ENCODE measurements at regions not wholly inside any gene's neighbourhood (a gene's known extent, or its start where the extent isn't known, plus 50 kb on each side); places are given as distances from the start of the nearest gene placed in this dataset.

DNA sequence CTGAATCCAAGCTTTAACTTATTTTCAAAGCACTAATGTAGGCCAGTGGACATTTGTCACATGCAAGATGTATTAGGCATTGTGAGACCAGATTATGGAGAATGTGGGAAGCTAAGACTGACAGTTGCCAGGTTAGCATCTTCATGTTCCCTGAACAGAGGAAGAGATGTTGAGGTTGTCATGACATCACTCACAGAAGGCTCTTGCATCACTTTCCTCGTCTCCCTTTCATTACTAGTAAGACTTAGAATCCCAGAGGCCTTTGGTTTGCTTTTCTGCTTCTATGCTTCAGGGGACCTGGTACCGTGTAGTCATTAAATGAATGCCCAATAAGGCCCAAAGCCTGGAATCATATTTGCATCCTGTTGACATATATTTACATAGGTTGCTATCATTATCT lies 76.4 kb upstream of the RPS23 start:
- FAIRE-seq (no peak), ATAC-seq (no peak), DNase-seq (ENCODE audit: low read depth in 1 of 2, low spot score in 1 of 2) (no peak)
- H3K9me3 ChIP-seq = no peaks in the 10 kb centered on the region
- ChIA-PET POLR2A (no interaction called here), CTCF (interaction anchor here (0.6 to 1.2 kb wide), 2 partner anchors 287 to 683 kb away, joined by 3 to 6 read pairs; no protein-coding TSS in a partner anchor)
- 80% methylated on average over 2 of the region's 2 CpGs for WGBS (ENCODE audit: missing lambda C conversion rate)
- no peak overlapping the region for H3K4me3 ChIP-seq
- H3K4me1 ChIP-seq = peaks cover 20% of the 10 kb centered on the region; the same call in 2 of the 3 replicates
- H3K4me2 ChIP-seq = no peak overlapping the region
- no peak overlapping the region for H3K27ac ChIP-seq
- TF ChIP-seq, protein P1, sequence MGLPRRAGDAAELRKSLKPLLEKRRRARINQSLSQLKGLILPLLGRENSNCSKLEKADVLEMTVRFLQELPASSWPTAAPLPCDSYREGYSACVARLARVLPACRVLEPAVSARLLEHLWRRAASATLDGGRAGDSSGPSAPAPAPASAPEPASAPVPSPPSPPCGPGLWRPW (IDR thresholded peaks at IDR 0.05) = no peak
- TF ChIP-seq, protein P2, sequence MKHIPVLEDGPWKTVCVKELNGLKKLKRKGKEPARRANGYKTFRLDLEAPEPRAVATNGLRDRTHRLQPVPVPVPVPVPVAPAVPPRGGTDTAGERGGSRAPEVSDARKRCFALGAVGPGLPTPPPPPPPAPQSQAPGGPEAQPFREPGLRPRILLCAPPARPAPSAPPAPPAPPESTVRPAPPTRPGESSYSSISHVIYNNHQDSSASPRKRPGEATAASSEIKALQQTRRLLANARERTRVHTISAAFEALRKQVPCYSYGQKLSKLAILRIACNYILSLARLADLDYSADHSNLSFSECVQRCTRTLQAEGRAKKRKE (CRISPR knock-in tag; IDR thresholded peaks at IDR 0.05; ENCODE audit: low read depth) = no peak
- TF ChIP-seq RFX5 (IDR thresholded peaks at IDR 0.05) (no peak), ZSCAN20 (CRISPR knock-in tag; IDR thresholded peaks at IDR 0.05) (no peak), FOXS1 (CRISPR knock-in tag; IDR thresholded peaks at IDR 0.05) (no peak), MAFK (IDR thresholded peaks at IDR 0.05; ENCODE audit: partially characterized antibody) (no peak), MYC (IDR thresholded peaks at IDR 0.05; ENCODE audit: borderline replicate concordance, low read length) (no peak), FOSL2 (IDR thresholded peaks at IDR 0.05) (no peak), FOSL2 (CRISPR knock-in tag; IDR thresholded peaks at IDR 0.05) (no peak), BHLHE40 (IDR thresholded peaks at IDR 0.05; ENCODE audit: low read depth, low read length) (no peak), CBX8 (IDR thresholded peaks at IDR 0.05) (no peak), POLR2AphosphoS2 (conservative IDR thresholded peaks at IDR 0.05; ENCODE audit: low read length) (no peak), RNF2 (IDR thresholded peaks at IDR 0.05; ENCODE audit: borderline replicate concordance, low read depth) (no peak), HOXB5 (CRISPR knock-in tag; IDR thresholded peaks at IDR 0.05) (no peak), PBX3 (IDR thresholded peaks at IDR 0.05) (no peak)
- TF ChIP-seq, protein P3, sequence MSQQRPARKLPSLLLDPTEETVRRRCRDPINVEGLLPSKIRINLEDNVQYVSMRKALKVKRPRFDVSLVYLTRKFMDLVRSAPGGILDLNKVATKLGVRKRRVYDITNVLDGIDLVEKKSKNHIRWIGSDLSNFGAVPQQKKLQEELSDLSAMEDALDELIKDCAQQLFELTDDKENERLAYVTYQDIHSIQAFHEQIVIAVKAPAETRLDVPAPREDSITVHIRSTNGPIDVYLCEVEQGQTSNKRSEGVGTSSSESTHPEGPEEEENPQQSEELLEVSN (IDR thresholded peaks at IDR 0.05; ENCODE audit: borderline replicate concordance, low read depth) = no peak
- TF ChIP-seq, protein P4, sequence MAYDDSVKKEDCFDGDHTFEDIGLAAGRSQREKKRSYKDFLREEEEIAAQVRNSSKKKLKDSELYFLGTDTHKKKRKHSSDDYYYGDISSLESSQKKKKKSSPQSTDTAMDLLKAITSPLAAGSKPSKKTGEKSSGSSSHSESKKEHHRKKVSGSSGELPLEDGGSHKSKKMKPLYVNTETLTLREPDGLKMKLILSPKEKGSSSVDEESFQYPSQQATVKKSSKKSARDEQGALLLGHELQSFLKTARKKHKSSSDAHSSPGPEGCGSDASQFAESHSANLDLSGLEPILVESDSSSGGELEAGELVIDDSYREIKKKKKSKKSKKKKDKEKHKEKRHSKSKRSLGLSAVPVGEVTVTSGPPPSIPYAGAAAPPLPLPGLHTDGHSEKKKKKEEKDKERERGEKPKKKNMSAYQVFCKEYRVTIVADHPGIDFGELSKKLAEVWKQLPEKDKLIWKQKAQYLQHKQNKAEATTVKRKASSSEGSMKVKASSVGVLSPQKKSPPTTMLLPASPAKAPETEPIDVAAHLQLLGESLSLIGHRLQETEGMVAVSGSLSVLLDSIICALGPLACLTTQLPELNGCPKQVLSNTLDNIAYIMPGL (CRISPR knock-in tag; IDR thresholded peaks at IDR 0.05; ENCODE audit: borderline replicate concordance) = no peak

GRCh38 chr5:82353522-82353921 lies 75.4 kb upstream of the RPS23 start:
- 96% methylated on average over 3 of the region's 3 CpGs for WGBS (ENCODE audit: missing lambda C conversion rate)
- ChIA-PET POLR2A (no interaction called here), CTCF (interaction anchor here (1.1 to 5.3 kb wide), 5 partner anchors 12 to 1210 kb away, joined by 3 to 36 read pairs (median 4); no protein-coding TSS in a partner anchor)
- no peak for ATAC-seq
- Histone ChIP-seq H3K27ac (peak overlapping the region in 1 of 2 experiments; percentile 14; a peak in 1 of 6 replicates), H3K4me3 (no peak overlapping the region), H3K4me2 (no peak overlapping the region), H3K4me1 (peaks cover 20% of the 10 kb centered on the region; the same call in 2 of the 3 replicates), H3K9me3 (no peaks in the 10 kb centered on the region)
- TF ChIP-seq MYC (IDR thresholded peaks at IDR 0.05; ENCODE audit: borderline replicate concordance, low read length) (no peak), CHD2 (IDR thresholded peaks at IDR 0.05; ENCODE audit: low read length, partially characterized antibody) (no peak)
- no peak for FAIRE-seq
- no peak for DNase-seq (ENCODE audit: low read depth in 1 of 2, low spot score in 1 of 2)
